BLaER1 treated with 17β-estradiol and CSF1 and Interleukin-3, amounts not matched to agents 10 nM and 100 nM (cell line): ENCODE measurements at regions not wholly inside any gene's neighbourhood (a gene's known extent, or its start where the extent isn't known, plus 50 kb on each side); places are given as distances from the start of the nearest gene placed in this dataset.

Experiments used
- H3K27ac ChIP-seq, 11 experiments: shearing (Covaris generic); formaldehyde crosslinking; 2 replicates each; pipeline ENCODE4 v1.8.1; 2022
- H3K27me3 ChIP-seq, 11 experiments: shearing (Covaris generic); formaldehyde crosslinking; 2 replicates each; pipeline ENCODE4 v1.8.1; 2022
- H3K36me3 ChIP-seq, 11 experiments: shearing (Covaris generic); formaldehyde crosslinking; 2 replicates each; pipeline ENCODE4 v1.8.1; 2022
- H3K4me1 ChIP-seq, 10 experiments: shearing (Covaris generic); formaldehyde crosslinking; 2 replicates each; pipeline ENCODE4 v1.8.1; 2022
- H3K4me2 ChIP-seq, 11 experiments: shearing (Covaris generic); formaldehyde crosslinking; 2 replicates each; pipeline ENCODE4 v1.8.1; 2022
- H3K4me3 ChIP-seq, 10 experiments: shearing (Covaris generic); formaldehyde crosslinking; 2 replicates each; pipeline ENCODE4 v1.8.1; 2022
- H3K9ac ChIP-seq, 11 experiments: shearing (Covaris generic); formaldehyde crosslinking; 2 replicates each; pipeline ENCODE4 v1.8.1; 2022
- H3K9me3 ChIP-seq, 11 experiments: shearing (Covaris generic); formaldehyde crosslinking; replicated peaks in 1 of 11; 2 replicates each; pipeline ENCODE4 v1.8.1; 2022
- H4K20me1 ChIP-seq, 11 experiments: shearing (Covaris generic); formaldehyde crosslinking; 2 replicates each; pipeline ENCODE4 v1.8.1; 2022
- Cebpa-rat ChIP-seq, 11 experiments: shearing (Covaris generic); IDR thresholded peaks; 2 replicates each; pipeline ENCODE4 v1.8.1; 2022

GRCh38 chr5:171634511-171634910 lies 151.1 kb upstream of the SMIM23 start:
- TF ChIP-seq Cebpa-rat (IDR thresholded peaks at IDR 0.05): no peak
- H3K4me2 ChIP-seq: peak overlapping the region; percentile 38 to 74 (median 63)

GRCh38 chr5:171635028-171635427 lies 150.6 kb upstream of the SMIM23 start:
- no peaks in the 10 kb centered on the region for H3K36me3 ChIP-seq
- peaks cover 19 to 31% (median 30%) of the 10 kb centered on the region in 10 experiments for H3K4me1 ChIP-seq
- no peak overlapping the region for H3K4me3 ChIP-seq
- H3K9ac ChIP-seq: no peak overlapping the region
- H4K20me1 ChIP-seq: no peaks in the 10 kb centered on the region
- peak overlapping the region in 1 of 11 experiments; percentile 36; a peak in 1 of 22 replicates for H3K27ac ChIP-seq
- H3K4me2 ChIP-seq: peak overlapping the region in 2 of 11 experiments; percentile 65 to 69; a peak in 3 of 22 replicates
- H3K27me3 ChIP-seq: peaks cover 0 to 11% (median 0%) of the 10 kb centered on the region in 11 experiments; a peak in 1 of 22 replicates
- no peaks in the 10 kb centered on the region for H3K9me3 ChIP-seq
- no peak for TF ChIP-seq Cebpa-rat (IDR thresholded peaks at IDR 0.05)

More at GRCh38 chr5:171634511-171634910, 151.1 kb upstream of the SMIM23 start:
- peaks cover 0 to 13% (median 0%) of the 10 kb centered on the region in 11 experiments; a peak in 1 of 22 replicates for H3K27me3 ChIP-seq
- peaks cover 24 to 36% (median 35%) of the 10 kb centered on the region in 10 experiments for H3K4me1 ChIP-seq
- H3K9me3 ChIP-seq: no peaks in the 10 kb centered on the region
- H4K20me1 ChIP-seq: no peaks in the 10 kb centered on the region
- H3K9ac ChIP-seq: no peak overlapping the region
- peak overlapping the region in 3 of 11 experiments; percentile 4 to 36 (median 9); a peak in 2 of 22 replicates for H3K27ac ChIP-seq
- H3K4me3 ChIP-seq: no peak overlapping the region
- no peaks in the 10 kb centered on the region for H3K36me3 ChIP-seq

GRCh38 chr5:171635561-171636245 lies 149.9 kb upstream of the SMIM23 start:
- Histone ChIP-seq H3K9me3 (no peaks in the 10 kb centered on the region), H3K4me1 (peaks cover 16 to 26% (median 23%) of the 10 kb centered on the region in 10 experiments), H3K27me3 (peaks cover 0 to 4% (median 0%) of the 10 kb centered on the region in 11 experiments; a peak in 1 of 22 replicates), H3K4me3 (no peak overlapping the region), H3K36me3 (no peaks in the 10 kb centered on the region), H4K20me1 (no peaks in the 10 kb centered on the region), H3K4me2 (no peak overlapping the region), H3K9ac (no peak overlapping the region), H3K27ac (no peak overlapping the region)
- no peak for TF ChIP-seq Cebpa-rat (IDR thresholded peaks at IDR 0.05)

GRCh38 chr5:171637811-171638210 lies 147.8 kb upstream of the SMIM23 start:
- H3K27ac ChIP-seq: no peak overlapping the region
- no peaks in the 10 kb centered on the region for H3K36me3 ChIP-seq
- no peaks in the 10 kb centered on the region for H3K27me3 ChIP-seq
- H4K20me1 ChIP-seq: no peaks in the 10 kb centered on the region
- H3K9ac ChIP-seq: no peak overlapping the region
- no peak for TF ChIP-seq Cebpa-rat (IDR thresholded peaks at IDR 0.05)
- peaks cover 16 to 24% (median 19%) of the 10 kb centered on the region in 10 experiments for H3K4me1 ChIP-seq
- H3K9me3 ChIP-seq: no peaks in the 10 kb centered on the region
- no peak overlapping the region for H3K4me3 ChIP-seq
- H3K4me2 ChIP-seq: no peak overlapping the region

- H3K4me2 ChIP-seq: no peak overlapping the region
- no peaks in the 10 kb centered on the region for H3K9me3 ChIP-seq
- no peak overlapping the region for H3K27ac ChIP-seq
- no peaks in the 10 kb centered on the region for H4K20me1 ChIP-seq
- no peak overlapping the region for H3K9ac ChIP-seq
- H3K36me3 ChIP-seq: no peaks in the 10 kb centered on the region
- no peak for TF ChIP-seq Cebpa-rat (IDR thresholded peaks at IDR 0.05)
- H3K4me1 ChIP-seq: peaks cover 3 to 10% (median 5%) of the 10 kb centered on the region in 10 experiments; a peak in 19 of 20 replicates
- H3K4me3 ChIP-seq: no peak overlapping the region
- H3K27me3 ChIP-seq: no peaks in the 10 kb centered on the region
Observed at GRCh38 chr5:171639205-171639621, 146.4 kb upstream of the SMIM23 start.

- H3K4me1 ChIP-seq: peaks cover 0 to 8% (median 6%) of the 10 kb centered on the region in 10 experiments; a peak in 16 of 20 replicates
- H4K20me1 ChIP-seq: no peaks in the 10 kb centered on the region
- no peaks in the 10 kb centered on the region for H3K9me3 ChIP-seq
- no peak overlapping the region for H3K4me3 ChIP-seq
- no peak for TF ChIP-seq Cebpa-rat (IDR thresholded peaks at IDR 0.05)
- H3K4me2 ChIP-seq: no peak overlapping the region
- H3K27ac ChIP-seq: no peak overlapping the region
- H3K27me3 ChIP-seq: no peaks in the 10 kb centered on the region
- H3K36me3 ChIP-seq: no peaks in the 10 kb centered on the region
- no peak overlapping the region for H3K9ac ChIP-seq
Observed at GRCh38 chr5:171639966-171640365, 145.7 kb upstream of the SMIM23 start.

GRCh38 chr5:171640480-171640879 lies 145.1 kb upstream of the SMIM23 start:
- Histone ChIP-seq H3K9ac (no peak overlapping the region), H3K4me3 (no peak overlapping the region), H3K9me3 (no peaks in the 10 kb centered on the region), H3K36me3 (no peaks in the 10 kb centered on the region), H3K4me1 (peaks cover 0 to 13% (median 11%) of the 10 kb centered on the region in 10 experiments; a peak in 16 of 20 replicates), H4K20me1 (no peaks in the 10 kb centered on the region), H3K27ac (no peak overlapping the region), H3K27me3 (no peaks in the 10 kb centered on the region), H3K4me2 (no peak overlapping the region)
- no peak for TF ChIP-seq Cebpa-rat (IDR thresholded peaks at IDR 0.05)

- Histone ChIP-seq H3K9ac (no peak overlapping the region), H3K4me3 (no peak overlapping the region), H3K27ac (no peak overlapping the region), H3K27me3 (no peaks in the 10 kb centered on the region), H3K4me2 (no peak overlapping the region), H3K9me3 (no peaks in the 10 kb centered on the region), H3K4me1 (peaks cover 0 to 27% (median 22%) of the 10 kb centered on the region in 10 experiments; a peak in 17 of 20 replicates), H4K20me1 (no peaks in the 10 kb centered on the region), H3K36me3 (no peaks in the 10 kb centered on the region)
- TF ChIP-seq Cebpa-rat (IDR thresholded peaks at IDR 0.05): no peak
Observed at GRCh38 chr5:171641891-171642290, 143.7 kb upstream of the SMIM23 start.

GRCh38 chr5:171642894-171643293 lies 142.7 kb upstream of the SMIM23 start:
- H3K27ac ChIP-seq: no peak overlapping the region
- no peak overlapping the region for H3K9ac ChIP-seq
- H3K36me3 ChIP-seq: no peaks in the 10 kb centered on the region
- H3K4me1 ChIP-seq: peaks cover 10 to 37% (median 32%) of the 10 kb centered on the region in 10 experiments
- H3K9me3 ChIP-seq: no peaks in the 10 kb centered on the region
- no peaks in the 10 kb centered on the region for H3K27me3 ChIP-seq
- no peak overlapping the region for H3K4me3 ChIP-seq
- no peaks in the 10 kb centered on the region for H4K20me1 ChIP-seq
- no peak for TF ChIP-seq Cebpa-rat (IDR thresholded peaks at IDR 0.05)
- no peak overlapping the region for H3K4me2 ChIP-seq
